H9 (cell line): ENCODE measurements at regions not wholly inside any gene's neighbourhood (a gene's known extent, or its start where the extent isn't known, plus 50 kb on each side); places are given as distances from the start of the nearest gene placed in this dataset.

Experiments
- DNase-seq: peaks from one replicate; pipeline ENCODE4 v3.0.0-alpha.2; 2017
- H2AFZ ChIP-seq: one replicate; pipeline ENCODE4 v1.6.1; 2013; ENCODE audit warnings: mild to moderate bottlenecking, low read length, control low read depth, moderate library complexity
- H2AK5ac ChIP-seq: 2 replicates; pipeline ENCODE4 v1.6.1; 2013; ENCODE audit warnings: low read length, control low read depth, mixed read lengths; ENCODE audit not compliant: insufficient read length
- H2BK120ac ChIP-seq: one replicate; pipeline ENCODE4 v1.6.1; 2013; ENCODE audit warnings: low read depth, mild to moderate bottlenecking, low read length, control low read depth, inconsistent platforms; ENCODE audit not compliant: poor library complexity, severe bottlenecking
- H2BK12ac ChIP-seq: 2 replicates; pipeline ENCODE4 v1.6.1; 2013; ENCODE audit warnings: low read length, control low read depth, mixed read lengths, low read depth; ENCODE audit not compliant: insufficient read length
- H2BK15ac ChIP-seq: 2 replicates; pipeline ENCODE4 v1.6.1; 2013; ENCODE audit warnings: low read depth, low read length, control low read depth
- H2BK20ac ChIP-seq: one replicate; pipeline ENCODE4 v1.6.1; 2013; ENCODE audit warnings: low read depth, mild to moderate bottlenecking, low read length, control low read depth, inconsistent platforms; ENCODE audit not compliant: poor library complexity, severe bottlenecking
- H2BK5ac ChIP-seq: 2 replicates; pipeline ENCODE4 v1.6.1; 2013; ENCODE audit warnings: low read length, control low read depth, mixed read lengths; ENCODE audit not compliant: insufficient read length
- H3K14ac ChIP-seq: 2 replicates; pipeline ENCODE4 v1.6.1; 2013; ENCODE audit warnings: low read length, control low read depth; ENCODE audit not compliant: insufficient read depth
- H3K18ac ChIP-seq: 2 replicates; pipeline ENCODE4 v1.6.1; 2013; ENCODE audit warnings: low read depth, mild to moderate bottlenecking, mixed read lengths, low read length, control low read depth; ENCODE audit not compliant: insufficient read length
- H3K23ac ChIP-seq: 2 replicates; pipeline ENCODE4 v1.6.1; 2013; ENCODE audit warnings: low read length, control low read depth, mixed read lengths, low read depth; ENCODE audit not compliant: insufficient read length
- H3K23me2 ChIP-seq: 2 replicates; pipeline ENCODE4 v1.6.1; 2013; ENCODE audit warnings: low read depth, mild to moderate bottlenecking, mixed read lengths, low read length, control low read depth; ENCODE audit not compliant: insufficient read length, poor library complexity, severe bottlenecking
- H3K27ac ChIP-seq: 2 replicates; pipeline ENCODE4 v1.5.1; 2013; ENCODE audit warnings: low read length, control low read depth, mixed read lengths, low read depth; ENCODE audit not compliant: insufficient read length
- H3K27me3 ChIP-seq: 2 replicates; pipeline ENCODE4 v1.6.1; 2013; ENCODE audit warnings: low read length, control low read depth, inconsistent platforms; ENCODE audit not compliant: insufficient read depth
- H3K4ac ChIP-seq: 2 replicates; pipeline ENCODE4 v1.6.1; 2013; ENCODE audit warnings: low read depth, mild to moderate bottlenecking, control low read depth, inconsistent platforms, low read length, moderate library complexity
- H3K4me1 ChIP-seq: 2 replicates; pipeline ENCODE4 v1.6.1; 2013; ENCODE audit warnings: low read length, control low read depth, inconsistent platforms; ENCODE audit not compliant: insufficient read depth
- H3K4me2 ChIP-seq: 2 replicates; pipeline ENCODE4 v1.6.1; 2013; ENCODE audit warnings: low read length, control low read depth, mixed read lengths; ENCODE audit not compliant: insufficient read length, insufficient read depth
- H3K56ac ChIP-seq: 2 replicates; pipeline ENCODE4 v1.6.1; 2013; ENCODE audit warnings: low read depth, mild to moderate bottlenecking, mixed read lengths, low read length, control low read depth; ENCODE audit not compliant: insufficient read length
- H3K79me1 ChIP-seq: 2 replicates; pipeline ENCODE4 v1.6.1; 2013; ENCODE audit warnings: low read depth, mild to moderate bottlenecking, moderate library complexity, low read length, control low read depth, inconsistent platforms; ENCODE audit not compliant: insufficient read depth, poor library complexity, severe bottlenecking
- H3K79me2 ChIP-seq: 2 replicates; pipeline ENCODE4 v1.6.1; 2013; ENCODE audit warnings: low read length, control low read depth, inconsistent platforms; ENCODE audit not compliant: insufficient read depth
- H3K9ac ChIP-seq: 2 replicates; pipeline ENCODE4 v1.6.1; 2013; ENCODE audit warnings: low read length, control low read depth, mixed read lengths; ENCODE audit not compliant: insufficient read length; ENCODE audit errors: extremely low read depth
- H3K9me3 ChIP-seq: one replicate; pipeline ENCODE4 v1.6.1; 2013; ENCODE audit warnings: low read depth, low read length, inconsistent platforms; ENCODE audit not compliant: control insufficient read depth
- H3T11ph ChIP-seq: one replicate; pipeline ENCODE4 v1.6.1; 2013; ENCODE audit warnings: mild to moderate bottlenecking, low read length, control low read depth, inconsistent platforms
- H4K20me1 ChIP-seq: one replicate; pipeline ENCODE4 v1.6.1; 2013; ENCODE audit not compliant: control insufficient read depth, insufficient read length, insufficient read depth
- H4K5ac ChIP-seq: 2 replicates; pipeline ENCODE4 v1.6.1; 2013; ENCODE audit warnings: low read depth, mild to moderate bottlenecking, mixed read lengths, low read length, control low read depth; ENCODE audit not compliant: insufficient read length
- H4K8ac ChIP-seq: replicated peaks from 2 replicates; pipeline ENCODE4 v1.6.1; 2013; ENCODE audit warnings: low read length, control low read depth, mixed read lengths, low read depth; ENCODE audit not compliant: insufficient read length
- H4K91ac ChIP-seq: 2 replicates; pipeline ENCODE4 v1.6.1; 2013; ENCODE audit warnings: low read depth, mild to moderate bottlenecking, moderate library complexity, mixed read lengths, low read length, control low read depth; ENCODE audit not compliant: insufficient read length
- H3K27ac Mint-ChIP-seq, 3 experiments: 2 replicates in 2 of 3; 3 replicates in 1 of 3; pipeline ENCODE4 v1.8.0; 2020 to 2021; ENCODE audit warnings: mixed read lengths in 3 of 3, mild to moderate bottlenecking in 1 of 3, moderate library complexity in 1 of 3
- H3K27me3 Mint-ChIP-seq: 2 replicates; pipeline ENCODE4 v1.8.0; 2021; ENCODE audit warnings: low read depth, mild to moderate bottlenecking, moderate library complexity, mixed read lengths
- H3K36me3 Mint-ChIP-seq, 3 experiments: 2 replicates in 2 of 3; 3 replicates in 1 of 3; pipeline ENCODE4 v1.8.0; 2020 to 2021; ENCODE audit warnings: low read depth in 3 of 3, mixed read lengths in 3 of 3; ENCODE audit not compliant: insufficient read depth in 1 of 3
- H3K4me1 Mint-ChIP-seq, 2 experiments: 2 replicates each; pipeline ENCODE4 v1.8.0; 2020; ENCODE audit warnings: mixed read lengths in 2 of 2
- H3K4me3 Mint-ChIP-seq, 2 experiments: 2 replicates in 1 of 2; 3 replicates in 1 of 2; pipeline ENCODE4 v1.8.0; 2020 to 2021; ENCODE audit warnings: mild to moderate bottlenecking in 2 of 2, mixed read lengths in 2 of 2, moderate library complexity in 1 of 2
- H3K9me3 Mint-ChIP-seq, 2 experiments: 2 replicates in 1 of 2; 3 replicates in 1 of 2; pipeline ENCODE4 v1.8.0; 2020; ENCODE audit warnings: mild to moderate bottlenecking in 2 of 2, mixed read lengths in 2 of 2, moderate library complexity in 1 of 2
- WGBS: extraction: QIAGEN DNeasy Blood & Tissue Kit; methylation state at CpG from one replicate; pipeline ENCODE4 v1.1.7; 2013; ENCODE audit warnings: missing lambda C conversion rate, low lambda C conversion rate, mixed read lengths; ENCODE audit not compliant: insufficient read length; ENCODE audit errors: extremely low coverage; 5-methylcytosine and 5-hydroxymethylcytosine counted together
- TF ChIP-seq, protein P1 (sequence below): fragments of 200-600 bp; sonication (generic); conservative IDR thresholded peaks from 3 replicates; pipeline ENCODE4 v1.8.0; 2021; ENCODE audit warnings: antibody characterized with exemption, mild to moderate bottlenecking

- DNase-seq: no peak
- Histone ChIP-seq H2BK12ac (no peak overlapping the region), H3K23ac (no peak overlapping the region), H2BK20ac (no peak overlapping the region), H4K91ac (no peak overlapping the region), H4K5ac (no peak overlapping the region), H3K14ac (no peak overlapping the region), H2BK120ac (no peak overlapping the region), H3K79me2 (no peaks in the 10 kb centered on the region), H3K56ac (no peak overlapping the region), H3T11ph (no peak overlapping the region), H4K8ac (no peak overlapping the region), H3K23me2 (no peaks in the 10 kb centered on the region), H3K4me2 (no peak overlapping the region), H3K18ac (no peak overlapping the region), H2AK5ac (no peak overlapping the region), H2BK15ac (no peak overlapping the region), H3K4me1 (no peaks in the 10 kb centered on the region), H4K20me1 (no peaks in the 10 kb centered on the region), H3K9me3 (no peaks in the 10 kb centered on the region), H3K9ac (no peak overlapping the region), H3K27ac (no peak overlapping the region), H2AFZ (no peak overlapping the region), H3K4ac (no peak overlapping the region), H3K27me3 (no peaks in the 10 kb centered on the region), H3K79me1 (no peaks in the 10 kb centered on the region), H2BK5ac (no peak overlapping the region)
- TF ChIP-seq, protein P1, sequence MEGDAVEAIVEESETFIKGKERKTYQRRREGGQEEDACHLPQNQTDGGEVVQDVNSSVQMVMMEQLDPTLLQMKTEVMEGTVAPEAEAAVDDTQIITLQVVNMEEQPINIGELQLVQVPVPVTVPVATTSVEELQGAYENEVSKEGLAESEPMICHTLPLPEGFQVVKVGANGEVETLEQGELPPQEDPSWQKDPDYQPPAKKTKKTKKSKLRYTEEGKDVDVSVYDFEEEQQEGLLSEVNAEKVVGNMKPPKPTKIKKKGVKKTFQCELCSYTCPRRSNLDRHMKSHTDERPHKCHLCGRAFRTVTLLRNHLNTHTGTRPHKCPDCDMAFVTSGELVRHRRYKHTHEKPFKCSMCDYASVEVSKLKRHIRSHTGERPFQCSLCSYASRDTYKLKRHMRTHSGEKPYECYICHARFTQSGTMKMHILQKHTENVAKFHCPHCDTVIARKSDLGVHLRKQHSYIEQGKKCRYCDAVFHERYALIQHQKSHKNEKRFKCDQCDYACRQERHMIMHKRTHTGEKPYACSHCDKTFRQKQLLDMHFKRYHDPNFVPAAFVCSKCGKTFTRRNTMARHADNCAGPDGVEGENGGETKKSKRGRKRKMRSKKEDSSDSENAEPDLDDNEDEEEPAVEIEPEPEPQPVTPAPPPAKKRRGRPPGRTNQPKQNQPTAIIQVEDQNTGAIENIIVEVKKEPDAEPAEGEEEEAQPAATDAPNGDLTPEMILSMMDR: no peak
- Mint-ChIP-seq H3K4me1 (no peaks in the 10 kb centered on the region), H3K36me3 (no peaks in the 10 kb centered on the region), H3K4me3 (no peak overlapping the region), H3K9me3 (peaks cover 0 to 40% of the 10 kb centered on the region in 2 experiments; a peak in 2 of 5 replicates), H3K27ac (no peak overlapping the region), H3K27me3 (no peaks in the 10 kb centered on the region)
- no CpG with 5 or more reads among the region's 1 CpG for WGBS
Measured at GRCh38 chrX:104450316-104450715, 115.7 kb upstream of the IL1RAPL2 start.
